HG03097 (cell line): ENCODE measurements at regions not wholly inside any gene's neighbourhood (a gene's known extent, or its start where the extent isn't known, plus 50 kb on each side); places are given as distances from the start of the nearest gene placed in this dataset.

Experiments used
- ATAC-seq: cut with Tn5 transposase; IDR thresholded peaks from one replicate; pipeline ENCODE4 v1.9.1; 2021; ENCODE audit not compliant: unreplicated experiment, low FRiP score

DNA sequence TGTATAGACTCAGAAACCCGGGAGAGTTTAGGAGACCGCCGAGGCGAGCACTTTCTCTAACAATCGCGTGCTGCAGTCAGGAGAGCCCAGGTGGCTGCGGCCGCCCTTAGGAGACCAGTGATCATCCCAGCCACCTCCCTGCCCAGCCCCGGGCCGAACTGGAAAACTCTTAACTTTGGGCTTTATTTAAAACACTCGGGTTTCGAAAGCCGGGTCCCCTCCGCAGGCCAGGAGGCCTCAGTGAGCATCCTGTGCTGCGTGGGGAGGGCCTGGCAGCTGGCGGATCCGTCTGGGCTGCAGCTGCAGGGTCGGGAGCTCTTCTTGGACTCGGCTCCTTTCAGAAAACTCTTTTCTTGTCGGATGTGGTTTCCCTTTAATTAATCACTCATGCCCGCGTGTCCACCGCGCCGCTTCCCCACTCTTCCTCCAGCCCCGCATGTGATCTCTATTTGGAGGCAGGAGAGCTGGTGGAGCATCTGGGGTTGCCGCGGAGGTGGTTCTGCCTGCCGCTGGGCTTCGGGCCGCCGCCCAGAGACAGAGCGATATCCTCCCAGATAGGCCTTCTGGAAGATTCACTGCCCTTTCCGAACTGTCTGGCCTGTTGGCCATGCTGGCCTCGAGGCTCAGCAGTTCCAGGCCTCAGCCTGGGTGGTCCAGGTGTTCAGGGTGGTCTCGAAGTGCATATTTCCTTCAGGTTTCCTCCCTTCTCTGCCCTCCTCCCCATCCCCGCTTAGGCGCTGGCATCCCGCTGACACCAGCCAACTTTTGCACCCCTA, 59.5 kb downstream of the TMEM174 start:
- ATAC-seq: no peak

DNA sequence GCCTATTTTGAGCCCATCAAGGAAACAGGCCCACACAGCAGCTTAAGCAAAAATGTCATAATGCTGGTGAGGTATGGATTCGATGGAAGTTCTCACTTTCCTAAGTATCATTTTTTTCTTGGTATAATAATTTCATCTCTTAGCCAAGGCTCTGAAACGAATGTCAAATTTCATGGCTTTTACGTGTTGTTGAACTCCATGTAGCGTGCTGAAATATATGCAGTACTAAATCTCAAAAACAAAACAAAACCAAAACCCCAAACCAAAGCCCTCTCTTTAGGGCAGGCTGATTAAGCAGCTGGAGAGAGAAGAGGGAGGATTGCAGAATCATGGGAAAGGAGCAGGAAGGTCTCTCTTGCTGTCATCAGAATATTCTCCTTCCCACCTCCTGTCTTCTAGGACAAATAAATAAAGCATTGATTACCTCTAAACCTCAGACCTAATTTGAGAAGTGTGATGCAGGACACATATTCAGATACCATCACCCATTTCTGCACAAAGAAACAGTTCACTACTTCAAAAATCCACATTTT, 58.3 kb downstream of the TMEM174 start:
- no peak for ATAC-seq

DNA sequence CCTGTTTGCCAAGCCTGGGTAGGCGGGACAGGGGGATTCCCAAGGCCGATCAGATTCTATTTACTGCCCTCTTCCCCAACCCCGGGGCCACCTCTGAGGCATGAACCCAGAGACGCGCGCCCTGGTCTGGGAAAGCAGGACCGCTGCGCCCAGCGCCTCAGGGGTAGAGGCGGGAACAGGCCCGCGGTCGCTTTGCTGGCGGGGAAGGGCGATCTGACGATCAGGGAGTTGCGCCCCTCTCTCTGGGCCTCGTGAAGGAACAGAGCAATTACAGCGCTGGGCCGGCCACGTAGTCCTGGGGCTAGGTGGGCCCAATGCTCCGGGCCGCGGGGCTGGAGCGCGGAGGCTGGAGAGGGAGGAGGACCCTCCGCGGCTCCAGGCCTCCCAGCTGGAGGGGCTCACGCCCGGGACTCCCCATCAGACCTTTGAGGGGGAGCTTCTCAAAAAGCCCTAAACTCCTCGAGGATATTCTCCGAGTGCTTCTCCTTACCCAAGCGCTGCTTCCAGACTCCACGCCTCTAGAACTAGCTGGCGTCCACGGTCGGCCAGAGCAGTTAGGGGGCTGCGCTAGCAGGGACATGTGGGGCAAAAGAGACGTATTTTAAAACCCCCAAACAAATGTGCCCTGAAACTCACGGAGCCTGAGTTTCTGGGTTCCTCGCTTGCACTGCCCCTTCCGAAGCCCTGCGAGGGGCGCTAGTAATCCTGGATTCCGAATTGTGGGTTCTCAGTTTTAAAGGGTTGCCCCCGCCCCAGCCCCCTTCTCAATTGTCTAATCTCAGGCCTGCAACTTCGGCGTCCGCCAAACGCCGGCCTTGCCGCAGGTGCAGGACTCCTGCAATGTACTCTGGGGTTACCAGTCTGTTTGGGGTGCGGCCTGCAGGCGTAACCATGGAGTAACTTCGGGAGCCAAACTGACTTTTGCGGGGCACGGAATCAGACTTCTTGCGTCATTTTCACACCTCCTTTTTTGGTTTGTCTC, 57.6 kb downstream of the TMEM174 start:
- no peak for ATAC-seq

DNA sequence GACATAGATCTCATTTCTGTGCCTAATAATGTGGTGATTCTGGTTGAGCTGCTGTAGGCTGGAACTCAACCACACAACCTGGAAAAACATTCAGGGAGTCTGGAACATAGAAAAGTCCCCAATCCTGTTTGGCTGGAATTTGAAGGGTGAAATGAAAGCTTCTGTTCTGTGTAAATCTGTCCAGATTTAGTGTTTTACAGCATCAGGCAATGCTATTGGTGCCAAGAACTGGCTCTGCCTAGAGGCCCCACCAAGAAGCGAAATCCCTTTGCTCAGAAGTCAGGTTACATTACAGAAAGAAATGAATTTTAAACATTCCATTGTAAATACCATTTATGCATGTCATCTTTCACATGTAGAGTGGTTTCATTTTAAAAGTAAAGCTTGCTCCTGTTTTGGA, 56.3 kb downstream of the TMEM174 start:
- no peak for ATAC-seq

DNA sequence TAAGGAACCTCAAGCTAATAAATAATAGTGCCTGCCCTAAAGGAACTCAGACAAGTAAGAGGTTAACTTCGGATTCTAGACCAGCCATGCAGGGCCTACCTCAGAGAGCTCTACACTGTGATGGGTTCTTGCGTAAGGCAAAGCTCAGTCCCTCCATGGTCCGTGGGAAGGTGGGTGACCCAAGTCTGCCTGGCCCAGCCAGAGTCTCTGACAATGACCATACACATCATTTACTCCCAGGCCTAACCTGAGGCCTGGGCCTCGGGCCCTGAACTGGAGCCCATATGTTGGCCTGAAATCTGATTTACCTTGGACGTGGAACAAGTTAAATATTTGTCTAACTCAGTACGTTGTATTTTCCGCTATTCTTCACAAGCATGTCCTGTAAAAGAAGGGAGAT, 55.1 kb downstream of the TMEM174 start:
- ATAC-seq: no peak
